VCaP (cell line): ENCODE measurements at regions not wholly inside any gene's neighbourhood (a gene's known extent, or its start where the extent isn't known, plus 50 kb on each side); places are given as distances from the start of the nearest gene placed in this dataset.

Experiments
- H3K27ac ChIP-seq: fragments of 450-650 bp; 2 replicates; pipeline ENCODE4 v1.5.1; 2017
- TF ChIP-seq, protein P1 (sequence below): fragments of 450-650 bp; conservative IDR thresholded peaks from 2 replicates; pipeline ENCODE4 v1.5.1; 2017; ENCODE audit warnings: mild to moderate bottlenecking, moderate library complexity

DNA sequence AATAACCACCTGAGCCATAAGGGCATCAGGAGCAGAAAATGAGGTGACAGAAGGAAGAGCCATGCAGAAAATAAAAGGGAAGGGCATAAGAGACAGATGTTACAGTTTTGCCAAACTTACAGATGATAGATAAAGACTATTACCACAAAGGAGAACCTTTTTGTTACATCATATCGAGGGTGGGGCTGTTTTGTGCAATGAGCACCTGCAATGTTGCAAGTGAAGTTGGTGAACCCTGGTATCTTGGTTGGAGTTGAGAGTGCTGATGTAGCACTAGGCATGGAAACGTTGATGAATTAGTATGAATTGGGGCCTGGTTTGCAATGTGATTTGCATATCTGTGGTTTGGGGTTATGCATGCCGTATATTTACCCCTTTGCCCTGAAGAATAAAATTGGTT lies 119.8 kb upstream of the TEX13D start:
- no peak overlapping the region for H3K27ac ChIP-seq
- TF ChIP-seq, protein P1, sequence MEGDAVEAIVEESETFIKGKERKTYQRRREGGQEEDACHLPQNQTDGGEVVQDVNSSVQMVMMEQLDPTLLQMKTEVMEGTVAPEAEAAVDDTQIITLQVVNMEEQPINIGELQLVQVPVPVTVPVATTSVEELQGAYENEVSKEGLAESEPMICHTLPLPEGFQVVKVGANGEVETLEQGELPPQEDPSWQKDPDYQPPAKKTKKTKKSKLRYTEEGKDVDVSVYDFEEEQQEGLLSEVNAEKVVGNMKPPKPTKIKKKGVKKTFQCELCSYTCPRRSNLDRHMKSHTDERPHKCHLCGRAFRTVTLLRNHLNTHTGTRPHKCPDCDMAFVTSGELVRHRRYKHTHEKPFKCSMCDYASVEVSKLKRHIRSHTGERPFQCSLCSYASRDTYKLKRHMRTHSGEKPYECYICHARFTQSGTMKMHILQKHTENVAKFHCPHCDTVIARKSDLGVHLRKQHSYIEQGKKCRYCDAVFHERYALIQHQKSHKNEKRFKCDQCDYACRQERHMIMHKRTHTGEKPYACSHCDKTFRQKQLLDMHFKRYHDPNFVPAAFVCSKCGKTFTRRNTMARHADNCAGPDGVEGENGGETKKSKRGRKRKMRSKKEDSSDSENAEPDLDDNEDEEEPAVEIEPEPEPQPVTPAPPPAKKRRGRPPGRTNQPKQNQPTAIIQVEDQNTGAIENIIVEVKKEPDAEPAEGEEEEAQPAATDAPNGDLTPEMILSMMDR, result no peak

DNA sequence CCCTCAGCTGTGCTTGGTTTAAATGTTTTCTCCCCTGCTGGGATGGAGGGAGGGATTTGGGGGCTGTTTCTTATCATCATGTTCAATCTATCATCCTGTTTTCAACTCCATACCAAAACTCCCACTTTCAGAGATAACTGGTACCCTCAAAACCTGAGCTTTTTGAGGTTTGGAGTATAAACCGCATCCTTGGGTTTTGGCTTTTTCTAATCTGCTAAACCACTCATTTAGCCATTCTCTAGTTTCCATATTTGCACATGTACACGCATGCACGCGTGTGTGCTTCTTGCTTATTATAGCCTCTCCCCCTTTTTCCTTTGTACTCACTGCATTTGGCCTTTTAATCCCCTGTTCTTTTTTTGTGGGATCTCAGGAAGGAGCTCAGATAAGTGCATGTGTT lies 116.7 kb upstream of the TEX13D start:
- TF ChIP-seq, protein P1, result no peak
- peak overlapping the region; percentile 81; the same call in 1 of the 2 replicates for H3K27ac ChIP-seq

DNA sequence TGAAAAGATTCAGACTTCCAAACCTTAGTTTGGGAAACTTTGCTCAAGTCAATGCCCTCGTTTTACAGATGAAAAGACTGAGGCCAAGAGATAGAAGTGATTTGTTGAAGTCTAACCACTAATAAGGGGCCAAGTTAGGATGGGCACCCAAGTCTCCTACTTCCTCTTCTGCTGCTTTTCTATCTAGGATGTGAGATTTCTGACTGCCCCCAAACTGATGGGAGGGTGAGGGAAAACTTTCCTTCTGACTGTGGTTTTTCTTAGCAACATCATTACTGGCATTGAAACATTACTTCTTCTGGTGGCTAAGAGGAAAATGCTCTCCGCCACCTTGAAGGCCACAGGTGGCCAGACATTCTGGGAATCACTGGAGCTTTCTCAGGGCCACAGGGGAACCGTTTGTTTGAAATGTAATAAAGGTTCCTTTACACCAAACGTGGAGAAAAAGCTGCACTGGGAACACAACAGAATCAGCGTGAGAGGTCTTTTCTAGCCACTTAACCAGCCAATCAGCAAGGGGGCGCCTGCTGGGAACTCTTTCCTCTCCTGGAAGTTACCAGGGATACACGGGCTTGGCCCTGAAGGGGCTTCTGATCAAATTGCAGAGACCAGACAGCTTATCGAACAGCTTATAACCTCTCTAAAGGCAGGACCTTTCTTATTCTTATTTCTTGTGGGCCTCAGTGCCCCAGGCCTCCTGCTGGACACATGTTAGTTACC lies 115.9 kb upstream of the TEX13D start:
- peak overlapping the region; percentile 81 for H3K27ac ChIP-seq
- TF ChIP-seq, protein P1, result no peak

DNA sequence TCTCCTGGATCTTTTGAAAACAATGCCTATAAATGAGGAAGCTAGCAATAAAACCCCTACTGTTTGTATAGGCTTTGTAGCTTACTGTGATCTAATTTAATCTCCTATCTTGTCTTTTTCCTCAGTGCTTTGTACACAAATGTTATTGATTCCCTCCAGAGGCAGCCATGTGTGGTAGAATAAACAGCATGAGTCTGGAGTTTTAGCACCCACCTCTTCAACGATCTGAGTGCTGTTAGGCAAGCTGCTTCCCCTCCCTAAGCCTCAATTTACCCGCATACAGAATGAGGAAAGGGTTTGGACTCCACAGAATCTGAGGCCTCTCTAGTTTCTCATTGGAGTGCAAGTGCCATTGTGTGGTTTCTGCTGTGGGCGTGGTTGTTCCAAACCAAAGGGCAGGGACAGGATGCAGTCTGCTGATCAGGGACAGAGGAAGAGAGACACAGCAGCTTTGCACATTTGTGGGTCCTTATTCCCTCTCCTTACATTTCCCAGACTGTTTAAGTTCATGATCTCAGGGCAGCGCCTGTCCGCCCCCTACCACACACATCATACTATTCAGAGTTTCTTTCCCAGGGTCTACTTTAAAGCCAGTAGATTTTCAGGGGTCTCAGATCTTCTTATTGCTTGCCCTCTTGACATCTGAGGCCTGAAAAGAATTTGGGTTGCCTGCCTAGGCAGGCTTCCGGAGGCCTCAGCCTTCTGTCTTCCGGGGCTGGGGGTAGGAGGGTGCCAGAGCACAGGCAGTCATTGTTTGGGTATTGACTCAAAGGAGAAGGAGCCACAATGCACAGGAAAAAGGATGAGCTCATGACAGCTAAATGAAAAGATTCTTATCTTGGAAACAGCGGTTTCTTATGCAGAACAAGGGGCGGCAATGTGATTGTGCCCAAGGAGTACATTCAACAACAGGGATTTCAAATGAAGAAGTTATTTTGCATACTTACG lies 114.9 kb upstream of the TEX13D start:
- peak overlapping the region; percentile 81 for H3K27ac ChIP-seq

DNA sequence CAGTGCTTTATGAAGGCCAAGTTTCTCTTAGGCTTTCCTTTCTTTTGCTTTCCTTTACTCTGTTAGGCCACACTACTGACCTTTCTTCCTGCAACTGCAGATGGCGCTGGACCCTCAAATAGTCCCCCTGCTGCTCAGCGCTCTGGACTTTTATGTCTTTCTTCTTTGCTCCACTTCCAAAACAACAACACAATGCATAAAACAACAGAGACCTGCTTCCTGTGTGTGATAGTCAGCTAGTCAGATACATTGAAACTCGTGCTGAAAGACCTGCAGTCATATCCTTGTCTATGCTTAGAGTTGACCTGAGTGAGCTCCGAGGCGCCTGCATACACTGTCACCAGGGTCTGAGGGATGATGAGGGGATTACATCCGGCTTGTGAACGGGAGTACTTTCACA lies 108.9 kb upstream of the TEX13D start:
- no peak overlapping the region for H3K27ac ChIP-seq
- TF ChIP-seq, protein P1, result no peak

More for the DNA sequence above, 114.9 kb upstream of the TEX13D start:
- TF ChIP-seq, protein P1, result no peak

DNA sequence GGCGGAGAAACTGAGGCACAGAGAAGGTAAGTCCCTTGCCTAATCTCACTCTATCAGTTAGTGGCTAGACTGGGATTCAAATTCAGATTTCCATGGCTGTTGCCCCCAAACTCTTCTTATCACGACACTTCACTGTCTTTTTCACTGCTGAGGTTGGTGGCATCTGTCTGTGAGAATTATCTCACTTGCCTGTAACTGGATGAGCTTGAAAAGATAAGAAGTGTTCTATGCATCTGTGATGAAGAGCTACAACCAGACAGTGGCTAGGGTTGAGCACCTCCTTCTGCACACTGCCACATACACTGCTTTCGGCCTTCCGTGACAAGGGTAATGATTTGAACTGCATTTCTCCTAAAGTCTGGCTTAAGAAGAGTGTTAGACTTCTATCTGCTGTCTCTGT lies 107.9 kb upstream of the TEX13D start:
- TF ChIP-seq, protein P1, result no peak
- H3K27ac ChIP-seq, result no peak overlapping the region

DNA sequence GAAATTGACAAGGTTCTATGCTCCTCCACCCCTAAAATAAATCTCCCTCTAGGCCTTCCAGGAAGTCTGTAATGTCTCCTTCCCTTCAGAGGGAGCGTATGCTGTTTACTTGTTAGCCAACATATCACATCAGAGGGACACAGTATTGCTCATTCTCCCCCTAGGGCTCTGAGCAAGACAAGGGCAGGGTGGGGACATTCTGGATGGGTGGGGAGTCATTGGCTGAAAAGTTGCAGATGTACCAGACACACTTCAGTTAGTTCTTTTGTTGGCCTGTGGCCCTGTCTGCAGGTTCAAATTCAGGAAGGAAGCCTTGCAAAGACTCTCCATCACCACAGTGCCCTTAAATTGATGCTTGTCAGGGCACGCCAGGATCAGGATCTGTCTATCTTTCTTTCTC lies 106.3 kb upstream of the TEX13D start:
- TF ChIP-seq, protein P1, result no peak
- no peak overlapping the region for H3K27ac ChIP-seq
